Activated T-cell treated with anti-CD3 and anti-CD28 coated beads for 4 hours (primary cell): ENCODE measurements at regions not wholly inside any gene's neighbourhood (a gene's known extent, or its start where the extent isn't known, plus 50 kb on each side); places are given as distances from the start of the nearest gene placed in this dataset.
"Not testable (repeated sequence)": the region's sequence is repeated elsewhere in the genome, so short reads cannot be mapped to it uniquely, and the experiment has no call there.

ENCODE experiments used
- DNase-seq: peaks from one replicate; pipeline ENCODE4 v3.0.0-alpha.2; 2020

GRCh38 chr6:14578994-14579393 lies 461.4 kb downstream of the CD83 start:
- no peak for DNase-seq

GRCh38 chr6:14582749-14583148 lies 465.2 kb downstream of the CD83 start:
- DNase-seq = no peak

GRCh38 chr6:14583826-14584225 lies 466.3 kb downstream of the CD83 start:
- no peak for DNase-seq

GRCh38 chr6:14584450-14584849 lies 466.9 kb downstream of the CD83 start:
- DNase-seq = no peak

GRCh38 chr6:14585689-14586088 lies 468.1 kb downstream of the CD83 start:
- no peak for DNase-seq

- no peak for DNase-seq
Observed at GRCh38 chr6:14589175-14589574, 471.6 kb downstream of the CD83 start.

GRCh38 chr6:14590586-14590985 lies 473.0 kb downstream of the CD83 start:
- no peak for DNase-seq

GRCh38 chr6:14591998-14592397 lies 474.4 kb downstream of the CD83 start:
- no peak for DNase-seq

- no peak for DNase-seq
Observed at GRCh38 chr6:14593286-14593685, 475.7 kb downstream of the CD83 start.

- DNase-seq = no peak
Observed at GRCh38 chr6:14595751-14596150, 478.2 kb downstream of the CD83 start.

- no peak for DNase-seq
Observed at GRCh38 chr6:14596410-14596809, 478.8 kb downstream of the CD83 start.

GRCh38 chr6:14597090-14597489 lies 479.5 kb downstream of the CD83 start:
- DNase-seq = no peak

GRCh38 chr6:14598017-14598864 lies 480.7 kb downstream of the CD83 start:
- no peak for DNase-seq

GRCh38 chr6:14600306-14600705 lies 482.7 kb downstream of the CD83 start:
- not testable (repeated sequence) for DNase-seq

- DNase-seq = no peak
Observed at GRCh38 chr6:14601490-14601889, 483.9 kb downstream of the CD83 start.

GRCh38 chr6:14606353-14606752 lies 488.8 kb downstream of the CD83 start:
- no peak for DNase-seq

GRCh38 chr6:14610141-14610540 lies 492.6 kb downstream of the CD83 start:
- no peak for DNase-seq

- no peak for DNase-seq
Observed at GRCh38 chr6:14612016-14612980, 494.7 kb downstream of the CD83 start.

- no peak for DNase-seq
Observed at GRCh38 chr6:14614631-14615030, 497.1 kb downstream of the CD83 start.

GRCh38 chr6:14616656-14617055 lies 499.1 kb downstream of the CD83 start:
- DNase-seq = no peak

- DNase-seq = no peak
Observed at GRCh38 chr6:14618759-14619418, 501.3 kb downstream of the CD83 start.

- DNase-seq = no peak
Observed at GRCh38 chr6:14619419-14619781, 501.8 kb downstream of the CD83 start.

- no peak for DNase-seq
Observed at GRCh38 chr6:14620522-14620921, 502.9 kb downstream of the CD83 start.
